ENCODE measurements at regions not wholly inside any gene's neighbourhood (a gene's known extent, or its start where the extent isn't known, plus 50 kb on each side); places are given as distances from the start of the nearest gene placed in this dataset.

GRCh38 chr3:95715128-95715527 lies 1099.3 kb upstream of the EPHA6 start:
- Histone ChIP-seq H3K27ac (no peak overlapping the region), H3K4me3 (no peak overlapping the region), H3K36me3 (no peaks in the 10 kb centered on the region), H3K9me3 (ENCODE audit: low read depth) (no peaks in the 10 kb centered on the region), H3K4me1 (ENCODE audit: low read depth) (no peaks in the 10 kb centered on the region), H3K27me3 (no peaks in the 10 kb centered on the region)
- TF ChIP-seq CTCF (IDR thresholded peaks at IDR 0.05; ENCODE audit: low read depth, low read length) = no peak
- DNase-seq (ENCODE audit: low read depth in 1 of 2, low spot score in 1 of 2) = no peak

GRCh38 chr3:95717048-95717447 lies 1097.3 kb upstream of the EPHA6 start:
- Histone ChIP-seq H3K4me1 (ENCODE audit: low read depth) (no peaks in the 10 kb centered on the region), H3K27ac (no peak overlapping the region), H3K9me3 (ENCODE audit: low read depth) (no peaks in the 10 kb centered on the region), H3K27me3 (no peaks in the 10 kb centered on the region), H3K36me3 (no peaks in the 10 kb centered on the region), H3K4me3 (no peak overlapping the region)
- DNase-seq (ENCODE audit: low read depth in 1 of 2, low spot score in 1 of 2) = no peak
- TF ChIP-seq CTCF (IDR thresholded peaks at IDR 0.05; ENCODE audit: low read depth, low read length) = no peak

- DNase-seq (ENCODE audit: low read depth in 1 of 2, low spot score in 1 of 2) = no peak
- Histone ChIP-seq H3K27ac (no peak overlapping the region), H3K27me3 (no peaks in the 10 kb centered on the region), H3K4me1 (ENCODE audit: low read depth) (no peaks in the 10 kb centered on the region), H3K4me3 (no peak overlapping the region), H3K9me3 (ENCODE audit: low read depth) (no peaks in the 10 kb centered on the region), H3K36me3 (no peaks in the 10 kb centered on the region)
- TF ChIP-seq CTCF (IDR thresholded peaks at IDR 0.05; ENCODE audit: low read depth, low read length) = no peak
Observed at GRCh38 chr3:95718168-95718567, 1096.2 kb upstream of the EPHA6 start.

GRCh38 chr3:95719481-95719880 lies 1094.9 kb upstream of the EPHA6 start:
- Histone ChIP-seq H3K27ac (no peak overlapping the region), H3K36me3 (no peaks in the 10 kb centered on the region), H3K9me3 (ENCODE audit: low read depth) (no peaks in the 10 kb centered on the region), H3K4me3 (no peak overlapping the region), H3K27me3 (no peaks in the 10 kb centered on the region), H3K4me1 (ENCODE audit: low read depth) (no peaks in the 10 kb centered on the region)
- no peak for DNase-seq (ENCODE audit: low read depth in 1 of 2, low spot score in 1 of 2)
- no peak for TF ChIP-seq CTCF (IDR thresholded peaks at IDR 0.05; ENCODE audit: low read depth, low read length)

GRCh38 chr3:95721938-95722337 lies 1092.5 kb upstream of the EPHA6 start:
- Histone ChIP-seq H3K27ac (no peak overlapping the region), H3K4me1 (ENCODE audit: low read depth) (no peaks in the 10 kb centered on the region), H3K9me3 (ENCODE audit: low read depth) (no peaks in the 10 kb centered on the region), H3K4me3 (no peak overlapping the region), H3K27me3 (no peaks in the 10 kb centered on the region), H3K36me3 (no peaks in the 10 kb centered on the region)
- no peak for DNase-seq (ENCODE audit: low read depth in 1 of 2, low spot score in 1 of 2)
- no peak for TF ChIP-seq CTCF (IDR thresholded peaks at IDR 0.05; ENCODE audit: low read depth, low read length)

GRCh38 chr3:95725770-95726169 lies 1088.6 kb upstream of the EPHA6 start:
- Histone ChIP-seq H3K27me3 (no peaks in the 10 kb centered on the region), H3K9me3 (ENCODE audit: low read depth) (no peaks in the 10 kb centered on the region), H3K36me3 (no peaks in the 10 kb centered on the region), H3K4me1 (ENCODE audit: low read depth) (no peaks in the 10 kb centered on the region), H3K4me3 (no peak overlapping the region), H3K27ac (no peak overlapping the region)
- no peak for TF ChIP-seq CTCF (IDR thresholded peaks at IDR 0.05; ENCODE audit: low read depth, low read length)
- DNase-seq (ENCODE audit: low read depth in 1 of 2, low spot score in 1 of 2) = no peak

Measured in cardiac muscle cell (in vitro differentiated cells and primary cell).